NCI-H510A treated with DMSO at 0.1 percent for 48 hours (cell line): ENCODE measurements at regions not wholly inside any gene's neighbourhood (a gene's known extent, or its start where the extent isn't known, plus 50 kb on each side); places are given as distances from the start of the nearest gene placed in this dataset.

Experiments
- DNase-seq: peaks from one replicate; lab custom pipeline; 2025; lab: John Stamatoyannopoulos, UW

DNA sequence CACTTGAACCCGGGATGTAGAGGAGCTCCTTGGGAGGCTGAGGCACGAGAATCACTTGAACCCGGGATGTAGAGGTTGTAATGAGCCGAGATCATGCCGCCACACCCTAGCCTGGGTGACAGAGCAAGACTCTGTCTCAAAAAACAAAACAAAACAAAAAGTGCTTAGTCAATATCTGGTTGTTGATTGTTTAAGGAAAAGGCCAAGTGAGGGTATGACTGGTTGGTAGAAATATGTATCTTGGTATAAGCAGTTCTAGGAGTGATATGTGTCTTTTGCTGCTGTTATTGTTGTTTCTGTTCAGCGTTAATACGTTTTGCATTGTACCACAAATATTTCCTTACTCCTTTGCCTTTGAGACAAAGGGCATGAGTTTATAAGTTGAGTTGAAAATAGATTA lies 210.7 kb upstream of the DMRT1 start:
- DNase-seq: no peak

DNA sequence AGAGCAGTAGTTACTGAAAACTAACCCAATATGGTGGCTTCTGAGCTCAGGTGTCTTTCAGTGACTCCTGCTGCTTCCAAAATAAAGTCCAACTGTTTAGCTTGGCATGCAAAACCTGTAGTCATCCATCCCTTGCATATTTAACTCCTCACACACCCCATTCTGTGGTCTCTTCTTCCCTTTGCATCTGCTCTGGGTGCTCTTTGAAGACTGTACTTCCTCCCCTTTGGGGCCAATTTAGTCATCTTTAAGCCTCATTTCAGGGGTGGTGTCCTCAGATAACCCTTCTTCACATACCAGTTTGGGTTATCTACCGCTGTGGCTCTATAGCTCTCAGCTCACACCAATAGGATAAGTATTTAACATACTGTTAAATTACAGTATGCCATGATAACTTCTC lies 209.9 kb upstream of the DMRT1 start:
- DNase-seq: no peak

DNA sequence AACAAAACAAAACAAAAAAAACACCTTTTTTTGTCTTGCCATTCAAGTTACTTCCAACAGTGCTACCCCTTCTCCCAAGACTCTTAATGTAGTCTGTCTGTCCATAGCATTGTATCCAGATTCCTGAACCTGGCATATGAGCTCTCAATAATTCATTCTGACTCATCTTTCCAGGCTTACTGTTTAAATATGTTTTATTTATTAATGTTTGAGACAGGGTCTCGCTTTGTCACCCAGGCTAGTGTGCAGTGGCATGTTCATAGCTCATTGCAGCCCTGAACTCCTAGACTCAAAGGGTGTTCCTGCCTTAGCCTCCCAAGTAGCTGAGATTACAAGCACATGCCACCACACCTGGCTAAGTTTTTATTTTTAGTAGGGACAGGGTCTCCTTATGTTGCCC lies 208.0 kb upstream of the DMRT1 start:
- no peak for DNase-seq

DNA sequence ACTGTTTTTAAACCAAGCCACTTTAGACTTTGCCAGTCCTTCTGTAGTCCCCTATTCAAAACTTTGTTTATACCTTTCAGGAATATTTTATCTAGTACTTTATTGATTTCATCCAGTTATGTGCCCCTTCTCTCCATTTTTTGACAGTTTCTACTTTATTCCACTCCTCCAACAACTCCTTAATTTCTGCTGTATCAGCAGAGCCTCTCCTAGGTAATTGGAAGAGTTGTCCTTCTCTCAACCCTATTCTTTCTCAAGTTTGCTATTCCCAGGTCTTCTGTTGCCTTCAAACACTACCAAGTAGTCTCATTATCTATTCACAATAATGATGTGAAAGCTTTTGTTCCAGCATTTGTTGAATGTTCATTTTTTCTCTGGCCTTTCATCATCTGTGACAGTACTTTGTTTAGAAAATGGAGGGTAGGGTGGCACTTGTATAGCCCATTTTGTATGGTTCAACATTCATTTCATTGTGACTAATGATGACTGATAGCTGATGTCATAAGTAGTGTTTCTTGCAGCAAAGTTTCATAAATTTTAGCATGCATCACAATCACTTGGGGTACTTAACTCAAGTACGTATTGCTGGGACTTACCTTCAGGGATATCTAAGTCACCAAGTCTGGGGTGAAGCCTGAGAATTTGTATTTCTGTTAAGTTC lies 204.4 kb upstream of the DMRT1 start:
- DNase-seq: no peak

DNA sequence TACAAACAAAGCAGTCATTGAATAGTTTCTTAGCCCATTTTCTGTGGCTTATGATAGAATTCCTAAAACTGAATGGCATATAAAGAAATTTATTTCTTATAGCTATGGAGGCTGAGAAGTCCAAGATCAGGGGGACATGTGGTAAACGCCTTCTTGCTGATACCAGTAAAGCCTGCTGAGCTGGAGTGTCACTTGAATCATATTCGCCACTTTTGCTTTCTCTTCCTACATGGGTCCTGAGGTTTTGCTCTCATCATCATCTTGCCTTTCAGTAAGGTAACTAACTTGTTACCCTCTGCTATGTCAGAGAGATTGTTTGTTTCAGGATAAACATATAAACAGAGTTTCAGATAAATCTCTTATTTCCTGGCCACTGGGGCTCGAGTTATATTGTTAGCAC lies 203.3 kb upstream of the DMRT1 start:
- no peak for DNase-seq

DNA sequence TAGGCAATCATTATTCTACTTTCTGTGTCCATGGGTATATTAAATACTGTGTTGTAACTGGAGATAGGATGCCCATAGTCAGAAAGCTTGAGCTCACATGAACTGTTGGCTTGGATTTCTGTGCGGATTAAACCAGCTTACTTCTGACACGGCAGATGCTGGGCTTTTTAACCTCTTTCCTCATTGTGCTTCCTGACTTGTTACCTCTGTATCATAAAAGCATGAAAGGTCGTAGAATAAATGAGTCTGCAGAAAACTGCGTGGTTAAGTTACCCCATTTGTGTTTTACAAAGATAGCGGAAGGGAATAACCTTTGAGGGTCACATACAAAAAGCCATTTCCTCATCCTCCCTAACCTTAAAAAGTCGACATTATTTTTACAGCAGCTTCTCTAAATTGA lies 199.5 kb upstream of the DMRT1 start:
- DNase-seq: no peak

DNA sequence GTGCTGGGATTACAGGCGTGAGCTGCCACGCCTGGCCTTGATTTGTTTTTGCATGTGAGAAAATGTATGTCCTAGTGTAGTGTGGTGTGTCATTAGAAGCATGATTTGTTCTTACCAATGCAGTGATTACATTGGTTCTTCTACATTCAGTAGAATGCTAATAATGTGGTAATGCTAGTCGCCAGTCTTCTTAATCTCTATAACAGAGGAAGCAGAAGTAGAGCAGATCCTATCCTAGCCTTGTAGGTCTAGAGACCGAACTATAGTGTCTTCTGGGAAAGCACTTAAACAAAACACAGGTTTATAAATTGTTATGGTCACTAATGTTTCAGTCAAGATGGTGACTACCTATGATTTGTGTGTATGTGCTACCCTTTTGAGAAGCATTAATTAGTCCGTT lies 197.5 kb upstream of the DMRT1 start:
- DNase-seq: no peak

DNA sequence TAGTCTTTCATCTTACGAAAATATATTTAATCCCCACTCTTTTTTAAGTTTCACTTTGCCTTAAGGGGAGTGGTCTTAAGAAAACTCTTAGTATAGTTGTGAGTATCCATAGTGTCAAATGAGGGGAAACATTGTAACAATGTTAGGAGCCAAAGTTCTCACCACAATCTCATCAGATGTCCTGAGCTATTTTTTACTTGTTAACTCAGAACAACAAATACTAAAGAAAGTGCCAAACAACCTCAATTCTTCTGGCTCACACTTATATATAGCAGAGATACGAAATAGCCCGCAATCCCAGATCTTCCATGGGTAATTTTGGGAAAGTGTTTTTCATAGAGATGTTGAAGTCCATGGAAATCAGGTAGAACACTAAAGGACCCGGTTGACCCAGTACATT lies 194.0 kb upstream of the DMRT1 start:
- DNase-seq: no peak

DNA sequence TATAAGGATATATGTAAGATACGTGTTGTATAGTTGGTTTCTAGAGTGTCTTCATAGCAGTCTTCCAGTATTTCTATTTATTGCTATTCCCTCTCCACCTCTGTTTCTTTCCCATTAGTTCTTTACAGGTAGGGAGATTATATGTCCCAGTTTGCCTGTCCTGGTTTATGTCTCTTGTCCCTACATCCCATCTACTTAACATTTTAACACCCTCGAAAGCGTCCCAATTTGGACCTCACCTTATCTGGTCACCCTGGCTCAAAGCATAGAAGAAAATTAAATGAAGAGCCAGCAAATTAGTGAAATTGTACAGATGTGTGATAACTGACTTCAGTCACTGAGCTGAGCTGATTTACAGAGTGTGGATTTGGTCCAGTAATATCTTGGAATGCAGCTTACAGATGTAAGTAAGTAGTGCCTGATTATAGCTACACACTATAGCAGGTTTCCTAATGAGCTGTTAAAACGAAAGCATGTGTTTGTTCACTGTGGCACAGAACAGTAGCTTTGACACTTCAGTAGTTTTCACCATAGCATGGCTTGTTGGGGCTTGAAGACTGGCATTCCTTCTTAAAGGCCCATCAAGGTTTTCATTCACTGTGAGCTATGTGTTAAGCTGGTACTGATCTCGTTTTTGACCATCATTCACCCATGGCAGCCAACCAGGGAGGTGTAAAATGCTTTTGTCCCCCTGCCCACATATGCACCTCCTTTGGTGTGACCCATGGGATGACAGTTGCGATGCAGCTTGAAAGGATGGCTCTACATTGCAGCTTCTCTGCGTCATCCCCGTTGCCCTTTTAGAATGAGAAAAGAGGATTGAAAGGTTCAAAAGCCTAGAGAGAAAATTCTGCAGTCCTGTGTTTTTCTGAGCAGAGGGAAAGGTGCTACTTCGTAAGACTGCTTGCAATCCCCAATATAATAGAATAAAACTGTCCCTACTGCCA lies 192.1 kb upstream of the DMRT1 start:
- no peak for DNase-seq

DNA sequence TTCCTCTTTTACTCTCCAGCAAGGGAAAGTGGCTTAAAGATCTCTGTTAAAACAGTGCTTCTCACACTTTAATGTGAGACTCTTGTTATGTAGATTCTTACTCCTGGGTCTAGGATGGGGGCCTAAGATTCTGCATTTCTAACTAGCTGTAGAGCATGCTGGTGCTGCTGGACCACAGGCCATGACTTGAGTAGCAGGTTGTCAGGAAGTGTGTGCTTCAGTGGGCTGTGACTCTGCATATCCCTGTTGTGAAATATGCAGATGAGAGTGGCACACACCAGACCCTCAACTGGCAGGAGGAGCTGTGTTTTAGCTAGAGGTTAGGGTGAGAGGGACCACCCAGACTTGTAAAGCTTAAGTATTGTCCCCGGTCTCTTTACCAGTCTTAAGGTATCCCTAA lies 191.1 kb upstream of the DMRT1 start:
- no peak for DNase-seq

DNA sequence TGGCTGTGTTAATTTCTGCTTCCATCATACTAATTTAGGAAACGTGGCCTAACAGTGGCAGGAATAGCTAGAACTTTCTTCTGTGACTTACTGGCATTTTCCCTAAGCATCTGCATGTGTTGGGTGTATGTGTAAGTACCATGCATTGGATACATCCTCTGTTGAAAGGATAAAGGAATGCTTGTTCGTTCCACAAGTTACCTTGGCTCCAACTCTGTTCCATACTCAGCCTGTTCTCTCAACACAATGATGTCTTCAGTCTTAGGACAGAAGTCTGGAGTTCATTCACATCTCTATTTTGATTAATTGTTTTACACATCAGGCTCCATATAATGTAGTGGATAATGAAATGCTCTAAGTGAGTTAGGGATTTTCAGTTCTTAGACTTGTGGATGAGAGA lies 190.1 kb upstream of the DMRT1 start:
- DNase-seq: no peak

DNA sequence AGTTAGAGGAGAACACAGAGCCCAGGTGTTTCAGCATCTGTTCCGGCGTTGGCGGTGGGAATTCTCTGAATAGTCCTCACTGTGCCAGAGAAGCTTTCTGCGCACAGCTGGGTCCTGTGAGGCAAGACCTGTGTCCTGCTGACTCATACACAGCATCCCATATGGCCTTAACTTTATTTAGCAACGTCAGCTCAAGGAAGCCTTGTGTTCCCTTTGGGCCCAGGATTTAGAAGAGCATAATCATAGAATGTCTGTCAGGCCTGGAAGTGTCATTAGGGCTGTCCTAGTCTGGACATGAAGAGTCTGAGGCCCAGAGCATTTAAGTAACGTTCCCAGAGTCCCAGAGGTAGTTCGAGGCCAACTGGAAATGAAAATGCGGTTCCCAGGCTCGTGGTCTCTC lies 188.6 kb upstream of the DMRT1 start:
- no peak for DNase-seq

DNA sequence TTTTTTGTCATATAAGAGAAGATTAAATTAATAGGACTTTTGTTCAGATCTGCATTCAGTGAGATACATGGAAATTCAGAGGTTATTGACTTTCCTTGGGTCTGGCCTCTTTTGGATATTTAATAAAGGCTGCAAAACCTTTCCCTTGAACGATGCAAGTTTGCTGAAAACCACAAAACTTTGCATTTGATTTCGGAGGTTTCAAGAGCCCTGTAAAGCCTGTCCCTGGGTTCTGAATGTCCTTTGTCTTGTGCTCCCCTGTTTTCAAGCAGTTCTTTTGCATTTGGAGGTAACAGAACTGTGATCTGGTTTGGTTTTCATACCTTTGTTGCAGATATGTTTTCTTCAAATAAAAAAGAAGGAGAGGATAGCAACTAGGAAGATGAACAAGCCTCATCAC lies 188.1 kb upstream of the DMRT1 start:
- DNase-seq: no peak

DNA sequence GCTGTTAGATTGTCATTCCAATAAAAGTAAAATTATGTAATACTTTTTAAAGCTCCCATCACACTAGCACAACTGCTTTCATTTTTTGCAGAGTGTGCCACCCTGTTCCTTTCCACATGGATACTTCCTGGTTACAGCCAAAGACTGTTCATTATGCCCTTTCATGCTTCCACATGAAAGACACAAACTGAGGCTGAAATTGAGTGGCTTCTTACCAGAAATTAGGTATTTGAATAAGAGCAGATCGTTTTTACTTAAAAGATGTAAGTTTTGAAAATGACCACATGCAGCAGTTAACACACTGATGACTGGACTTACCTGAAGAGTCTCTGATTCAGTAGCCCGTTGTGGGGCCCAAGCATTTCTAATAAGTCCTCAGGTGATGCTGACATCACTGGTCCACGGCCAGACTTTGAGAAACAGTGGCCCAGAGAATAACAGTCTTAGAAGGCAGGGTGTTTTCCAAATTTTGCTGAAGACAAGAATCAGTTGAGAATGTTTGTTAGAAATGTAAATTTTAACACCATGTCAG lies 187.6 kb upstream of the DMRT1 start:
- DNase-seq: no peak

DNA sequence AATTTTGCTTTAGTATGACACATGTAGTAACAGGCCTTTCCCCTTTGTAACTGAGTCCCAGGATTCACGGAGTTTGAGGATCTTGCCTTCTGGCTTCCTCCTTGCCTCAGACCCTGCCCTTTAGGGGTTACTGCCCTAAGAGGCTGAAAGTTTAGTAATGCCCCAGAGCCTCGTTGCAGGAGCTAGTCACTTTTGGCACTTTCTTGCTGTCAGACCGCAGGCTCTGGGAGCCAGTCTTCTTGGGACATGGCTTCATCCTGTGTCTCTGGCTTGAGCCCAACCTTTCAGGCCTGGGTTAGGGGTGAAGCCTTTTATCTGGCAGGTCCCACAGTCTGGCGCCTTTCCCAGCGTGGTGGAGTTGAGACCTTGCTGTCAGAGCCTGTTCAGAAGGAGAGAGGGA lies 185.6 kb upstream of the DMRT1 start:
- no peak for DNase-seq

DNA sequence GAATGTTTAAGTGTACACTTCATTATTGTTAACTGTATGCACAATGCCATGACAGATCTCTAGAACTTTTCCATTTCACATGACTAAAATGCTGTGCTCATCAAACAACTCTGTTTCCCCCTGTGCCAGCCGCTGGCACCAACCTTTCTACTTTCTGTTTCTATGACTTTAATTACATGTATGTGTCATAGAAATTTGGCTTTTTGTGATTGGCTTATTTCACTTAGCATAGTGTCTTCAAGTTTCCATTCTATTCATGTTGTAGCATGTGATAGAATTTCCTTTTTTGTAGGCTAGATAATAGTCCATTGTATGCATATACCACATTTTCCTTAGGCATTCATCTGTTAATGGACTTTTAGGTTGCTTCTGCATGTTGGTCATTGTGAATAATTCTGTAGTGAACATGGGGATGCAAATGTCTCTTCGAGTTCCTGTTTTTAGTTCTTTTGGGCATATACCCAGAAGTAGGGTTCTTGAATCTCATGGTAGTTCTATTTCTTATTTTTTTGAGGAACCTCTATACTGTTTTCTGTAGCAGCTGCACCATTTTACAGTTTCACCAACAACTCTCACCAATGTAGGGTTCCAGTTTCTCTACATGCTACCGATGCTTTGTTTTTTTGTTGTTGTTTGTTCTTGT lies 184.4 kb upstream of the DMRT1 start:
- no peak for DNase-seq

DNA sequence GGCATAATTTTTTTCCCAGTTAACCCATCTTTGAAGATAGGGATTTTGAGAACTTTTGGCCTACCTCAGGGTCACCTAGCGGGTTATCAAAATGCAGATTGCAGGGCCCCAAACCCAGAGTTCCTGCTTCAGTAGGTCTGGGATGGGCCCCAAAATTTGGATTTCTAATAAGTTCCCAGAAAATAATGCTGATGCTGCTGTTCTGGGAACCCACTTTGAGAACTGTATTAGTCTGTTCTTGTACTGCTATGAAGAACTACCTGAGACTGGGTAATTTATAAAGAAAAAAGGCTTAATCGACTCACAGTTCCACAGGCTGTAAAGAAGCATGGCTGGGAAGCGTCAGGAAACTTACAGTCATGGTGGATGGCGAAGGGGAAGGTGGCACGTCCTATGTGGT lies 182.2 kb upstream of the DMRT1 start:
- DNase-seq: no peak

DNA sequence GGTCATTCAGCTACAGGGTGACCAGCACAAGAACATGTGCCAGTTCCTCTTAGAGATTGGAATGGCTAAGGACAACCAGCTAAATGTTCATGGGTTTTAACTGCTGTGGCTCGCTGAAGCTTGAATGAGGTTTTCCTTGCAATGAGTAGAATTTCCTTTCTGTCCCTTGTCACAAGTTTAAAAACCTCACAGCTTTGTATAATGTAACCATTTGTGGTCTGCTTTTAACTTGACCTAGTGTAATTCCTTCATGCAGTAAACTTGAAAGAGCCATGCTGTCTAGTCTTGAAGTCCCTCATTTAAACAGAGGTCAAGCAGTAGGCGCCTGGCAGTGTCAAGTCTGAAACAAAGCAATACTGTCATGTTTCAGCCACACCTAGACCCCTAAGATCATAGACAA lies 181.3 kb upstream of the DMRT1 start:
- DNase-seq: no peak

DNA sequence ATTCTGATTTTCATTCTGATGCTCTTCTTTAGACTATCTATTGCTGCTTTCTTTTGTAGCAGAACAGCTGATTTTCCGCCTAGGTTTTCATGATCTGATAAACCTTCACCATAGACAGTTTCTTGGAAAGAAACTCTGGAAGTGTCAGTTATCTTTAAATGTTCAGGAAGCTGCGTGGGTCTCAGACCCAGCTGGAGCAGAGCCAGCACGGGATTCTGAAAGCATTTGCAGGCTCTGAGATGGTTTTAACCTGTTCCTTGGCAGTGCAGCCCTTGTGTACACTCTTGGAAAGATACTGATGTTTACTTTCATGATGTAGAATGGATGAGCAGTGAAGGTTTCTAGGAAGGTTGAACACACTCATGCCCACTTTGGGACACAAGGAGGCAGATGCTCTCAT lies 178.0 kb upstream of the DMRT1 start:
- no peak for DNase-seq

DNA sequence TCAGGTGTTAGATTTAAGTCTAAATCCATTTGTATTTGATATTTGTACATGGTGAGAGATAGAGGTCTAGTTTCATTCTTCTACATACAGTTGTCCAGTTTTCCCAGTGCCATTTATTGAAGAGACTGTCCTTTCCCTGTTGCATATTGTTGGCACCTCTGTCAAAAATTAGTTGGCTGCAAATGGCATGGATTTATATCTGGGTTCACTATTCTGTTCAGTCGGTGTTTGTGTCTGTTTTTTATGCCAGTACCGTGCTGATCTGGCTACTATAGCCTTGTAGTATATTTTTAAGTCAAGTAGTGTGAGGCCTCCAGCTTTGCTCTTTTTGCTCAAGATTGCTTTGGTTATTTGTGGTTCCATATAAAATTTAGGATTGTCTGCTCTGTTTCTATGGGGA lies 176.2 kb upstream of the DMRT1 start:
- no peak for DNase-seq

DNA sequence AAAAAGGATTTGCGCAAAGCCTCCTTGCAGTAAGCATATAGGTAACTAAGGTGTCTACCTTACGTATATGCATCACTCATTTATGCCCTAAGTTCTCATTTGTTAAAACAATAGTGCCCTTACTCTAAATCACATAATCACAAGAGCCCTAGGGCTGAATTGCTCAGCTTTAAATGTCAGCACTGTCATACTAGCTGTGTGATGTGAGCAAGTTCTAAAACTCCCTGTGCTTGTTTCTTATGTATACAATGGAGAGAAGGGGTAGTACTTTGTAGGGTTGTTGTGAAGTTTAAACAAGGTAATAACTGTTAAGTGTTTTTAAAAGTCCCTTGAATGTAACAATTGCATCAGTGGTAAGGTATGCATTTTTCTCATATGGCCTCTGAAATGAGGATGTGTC lies 169.5 kb upstream of the DMRT1 start:
- DNase-seq: no peak

DNA sequence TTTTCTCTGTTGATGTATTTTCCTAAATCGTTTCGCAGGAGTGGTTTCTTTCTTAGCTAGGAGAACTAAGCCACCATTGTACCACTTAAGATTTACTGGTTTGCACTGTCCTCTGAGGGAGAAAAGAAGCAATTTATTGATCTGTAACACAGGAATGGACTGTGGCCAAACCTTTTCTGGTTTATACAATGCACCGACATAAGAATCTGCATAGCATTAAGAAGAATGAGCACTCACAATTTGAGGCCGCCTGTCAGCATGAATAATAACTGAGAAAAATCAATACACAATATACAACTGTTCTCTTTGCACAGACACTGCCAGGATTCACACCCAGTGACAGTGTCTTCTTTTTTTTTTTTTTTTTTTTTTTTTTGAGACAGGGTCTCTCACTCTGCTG lies 168.6 kb upstream of the DMRT1 start:
- DNase-seq: no peak
